ENCODE measurements at regions not wholly inside any gene's neighbourhood (a gene's known extent, or its start where the extent isn't known, plus 50 kb on each side); places are given as distances from the start of the nearest gene placed in this dataset.
"Not testable (repeated sequence)": the region's sequence is repeated elsewhere in the genome, so short reads cannot be mapped to it uniquely, and the experiment has no call there.

- not testable (repeated sequence) for H3K79me2 ChIP-seq (ENCODE audit: control insufficient read depth, insufficient read depth, low read length, unreplicated experiment); H3K4me1 ChIP-seq (ENCODE audit: control insufficient read depth, insufficient read depth, low read length, unreplicated experiment); H3K4me3 ChIP-seq (ENCODE audit: low read depth, low read length); H3K27ac ChIP-seq (ENCODE audit: low read depth, low read length); H2AFZ ChIP-seq (ENCODE audit: low read length, unreplicated experiment); H3K36me3 ChIP-seq (ENCODE audit: insufficient read depth, low read length); H3K27me3 ChIP-seq (ENCODE audit: insufficient read depth, low read length)
Measured at GRCh38 chr1:244156617-244157016, 105.5 kb downstream of the ZBTB18 start.

GRCh38 chr1:244157731-244158438, 106.8 kb downstream of the ZBTB18 start:
- Histone ChIP-seq H3K36me3 (ENCODE audit: insufficient read depth, low read length) (no peaks in the 10 kb centered on the region), H3K27ac (ENCODE audit: low read depth, low read length) (no peak overlapping the region), H3K4me3 (ENCODE audit: low read depth, low read length) (no peak overlapping the region), H2AFZ (ENCODE audit: low read length, unreplicated experiment) (no peak overlapping the region), H3K27me3 (ENCODE audit: insufficient read depth, low read length) (no peaks in the 10 kb centered on the region), H3K4me1 (ENCODE audit: control insufficient read depth, insufficient read depth, low read length, unreplicated experiment) (peaks cover 5% of the 10 kb centered on the region), H3K79me2 (ENCODE audit: control insufficient read depth, insufficient read depth, low read length, unreplicated experiment) (no peaks in the 10 kb centered on the region)

GRCh38 chr1:244159646-244160045, 108.6 kb downstream of the ZBTB18 start:
- Histone ChIP-seq H2AFZ (ENCODE audit: low read length, unreplicated experiment) (no peak overlapping the region), H3K27ac (ENCODE audit: low read depth, low read length) (no peak overlapping the region), H3K4me1 (ENCODE audit: control insufficient read depth, insufficient read depth, low read length, unreplicated experiment) (peaks cover 21% of the 10 kb centered on the region), H3K4me3 (ENCODE audit: low read depth, low read length) (no peak overlapping the region), H3K36me3 (ENCODE audit: insufficient read depth, low read length) (no peaks in the 10 kb centered on the region), H3K27me3 (ENCODE audit: insufficient read depth, low read length) (no peaks in the 10 kb centered on the region), H3K79me2 (ENCODE audit: control insufficient read depth, insufficient read depth, low read length, unreplicated experiment) (no peaks in the 10 kb centered on the region)

GRCh38 chr1:244160455-244161235, 109.6 kb downstream of the ZBTB18 start:
- Histone ChIP-seq H3K36me3 (ENCODE audit: insufficient read depth, low read length) (no peaks in the 10 kb centered on the region), H3K79me2 (ENCODE audit: control insufficient read depth, insufficient read depth, low read length, unreplicated experiment) (no peaks in the 10 kb centered on the region), H3K4me1 (ENCODE audit: control insufficient read depth, insufficient read depth, low read length, unreplicated experiment) (peaks cover 24% of the 10 kb centered on the region), H2AFZ (ENCODE audit: low read length, unreplicated experiment) (no peak overlapping the region), H3K4me3 (ENCODE audit: low read depth, low read length) (no peak overlapping the region), H3K27me3 (ENCODE audit: insufficient read depth, low read length) (no peaks in the 10 kb centered on the region), H3K27ac (ENCODE audit: low read depth, low read length) (no peak overlapping the region)

GRCh38 chr1:244161236-244161510, 110.1 kb downstream of the ZBTB18 start:
- no peak overlapping the region for H3K4me3 ChIP-seq (ENCODE audit: low read depth, low read length)
- peaks cover 24% of the 10 kb centered on the region for H3K4me1 ChIP-seq (ENCODE audit: control insufficient read depth, insufficient read depth, low read length, unreplicated experiment)
- no peak overlapping the region for H3K27ac ChIP-seq (ENCODE audit: low read depth, low read length)
- H3K36me3 ChIP-seq (ENCODE audit: insufficient read depth, low read length): no peaks in the 10 kb centered on the region
- no peaks in the 10 kb centered on the region for H3K79me2 ChIP-seq (ENCODE audit: control insufficient read depth, insufficient read depth, low read length, unreplicated experiment)
- H3K27me3 ChIP-seq (ENCODE audit: insufficient read depth, low read length): no peaks in the 10 kb centered on the region
- H2AFZ ChIP-seq (ENCODE audit: low read length, unreplicated experiment): no peak overlapping the region

GRCh38 chr1:244162786-244163530, 111.9 kb downstream of the ZBTB18 start:
- Histone ChIP-seq H2AFZ (ENCODE audit: low read length, unreplicated experiment) (peak overlapping the region; percentile 47), H3K79me2 (ENCODE audit: control insufficient read depth, insufficient read depth, low read length, unreplicated experiment) (no peaks in the 10 kb centered on the region), H3K27ac (ENCODE audit: low read depth, low read length) (peak overlapping the region; percentile 92), H3K4me3 (ENCODE audit: low read depth, low read length) (peak overlapping the region; percentile 57; the same call in 1 of the 2 replicates), H3K27me3 (ENCODE audit: insufficient read depth, low read length) (no peaks in the 10 kb centered on the region), H3K4me1 (ENCODE audit: control insufficient read depth, insufficient read depth, low read length, unreplicated experiment) (peaks cover 24% of the 10 kb centered on the region), H3K36me3 (ENCODE audit: insufficient read depth, low read length) (no peaks in the 10 kb centered on the region)

GRCh38 chr1:244163861-244164510, 112.9 kb downstream of the ZBTB18 start:
- peak overlapping the region; percentile 57 for H3K4me3 ChIP-seq (ENCODE audit: low read depth, low read length)
- no peaks in the 10 kb centered on the region for H3K36me3 ChIP-seq (ENCODE audit: insufficient read depth, low read length)
- no peaks in the 10 kb centered on the region for H3K27me3 ChIP-seq (ENCODE audit: insufficient read depth, low read length)
- H2AFZ ChIP-seq (ENCODE audit: low read length, unreplicated experiment): peak overlapping the region; percentile 89
- H3K4me1 ChIP-seq (ENCODE audit: control insufficient read depth, insufficient read depth, low read length, unreplicated experiment): peaks cover 24% of the 10 kb centered on the region
- H3K27ac ChIP-seq (ENCODE audit: low read depth, low read length): peak overlapping the region; percentile 92
- H3K79me2 ChIP-seq (ENCODE audit: control insufficient read depth, insufficient read depth, low read length, unreplicated experiment): no peaks in the 10 kb centered on the region

GRCh38 chr1:244164511-244164890, 113.4 kb downstream of the ZBTB18 start:
- H3K4me1 ChIP-seq (ENCODE audit: control insufficient read depth, insufficient read depth, low read length, unreplicated experiment): peaks cover 24% of the 10 kb centered on the region
- H3K4me3 ChIP-seq (ENCODE audit: low read depth, low read length): no peak overlapping the region
- H3K36me3 ChIP-seq (ENCODE audit: insufficient read depth, low read length): no peaks in the 10 kb centered on the region
- no peaks in the 10 kb centered on the region for H3K27me3 ChIP-seq (ENCODE audit: insufficient read depth, low read length)
- H3K27ac ChIP-seq (ENCODE audit: low read depth, low read length): peak overlapping the region; percentile 92
- H2AFZ ChIP-seq (ENCODE audit: low read length, unreplicated experiment): no peak overlapping the region
- no peaks in the 10 kb centered on the region for H3K79me2 ChIP-seq (ENCODE audit: control insufficient read depth, insufficient read depth, low read length, unreplicated experiment)

- Histone ChIP-seq H3K27ac (ENCODE audit: low read depth, low read length) (no peak overlapping the region), H3K4me1 (ENCODE audit: control insufficient read depth, insufficient read depth, low read length, unreplicated experiment) (peaks cover 24% of the 10 kb centered on the region), H3K27me3 (ENCODE audit: insufficient read depth, low read length) (no peaks in the 10 kb centered on the region), H3K4me3 (ENCODE audit: low read depth, low read length) (no peak overlapping the region), H2AFZ (ENCODE audit: low read length, unreplicated experiment) (no peak overlapping the region), H3K79me2 (ENCODE audit: control insufficient read depth, insufficient read depth, low read length, unreplicated experiment) (no peaks in the 10 kb centered on the region), H3K36me3 (ENCODE audit: insufficient read depth, low read length) (no peaks in the 10 kb centered on the region)
Measured at GRCh38 chr1:244165021-244165420, 113.9 kb downstream of the ZBTB18 start.

- Histone ChIP-seq H3K36me3 (ENCODE audit: insufficient read depth, low read length) (no peaks in the 10 kb centered on the region), H3K27ac (ENCODE audit: low read depth, low read length) (no peak overlapping the region)
Measured at GRCh38 chr1:244165701-244166100, 114.6 kb downstream of the ZBTB18 start.

More at GRCh38 chr1:244165701-244166100, 114.6 kb downstream of the ZBTB18 start:
- H3K27me3 ChIP-seq (ENCODE audit: insufficient read depth, low read length): no peaks in the 10 kb centered on the region
- no peaks in the 10 kb centered on the region for H3K79me2 ChIP-seq (ENCODE audit: control insufficient read depth, insufficient read depth, low read length, unreplicated experiment)
- peaks cover 24% of the 10 kb centered on the region for H3K4me1 ChIP-seq (ENCODE audit: control insufficient read depth, insufficient read depth, low read length, unreplicated experiment)
- no peak overlapping the region for H3K4me3 ChIP-seq (ENCODE audit: low read depth, low read length)
- H2AFZ ChIP-seq (ENCODE audit: low read length, unreplicated experiment): no peak overlapping the region

Data from ACC112 (cell line).